ENCODE measurements at regions not wholly inside any gene's neighbourhood (a gene's known extent, or its start where the extent isn't known, plus 50 kb on each side); places are given as distances from the start of the nearest gene placed in this dataset.

- TF ChIP-seq CEBPB (IDR thresholded peaks at IDR 0.05) (no peak), TCF12 (IDR thresholded peaks at IDR 0.05; ENCODE audit: low read depth) (no peak), TEAD4 (IDR thresholded peaks at IDR 0.05) (no peak), CREB1 (IDR thresholded peaks at IDR 0.05; ENCODE audit: low read depth) (no peak), ZBTB7A (IDR thresholded peaks at IDR 0.05; ENCODE audit: low read depth) (no peak), NFIC (IDR thresholded peaks at IDR 0.05) (no peak), YY1 (IDR thresholded peaks at IDR 0.05; ENCODE audit: low read depth) (no peak), TAF1 (IDR thresholded peaks at IDR 0.05; ENCODE audit: low read depth) (no peak), EP300 (IDR thresholded peaks at IDR 0.05; ENCODE audit: borderline replicate concordance) (no peak), USF1 (IDR thresholded peaks at IDR 0.05) (no peak), EGR1 (IDR thresholded peaks at IDR 0.05) (no peak), RAD21 (IDR thresholded peaks at IDR 0.05; ENCODE audit: low read depth) (no peak), FOXM1 (IDR thresholded peaks at IDR 0.05; ENCODE audit: borderline replicate concordance, low read depth) (no peak), REST (IDR thresholded peaks at IDR 0.05; ENCODE audit: low read depth) (no peak)
Observed at GRCh38 chr4:33911959-33912358, 2332.4 kb downstream of the ARAP2 start.

GRCh38 chr4:33914386-33914785 is 2329.9 kb downstream of the ARAP2 start:
- TF ChIP-seq REST (IDR thresholded peaks at IDR 0.05; ENCODE audit: low read depth) (no peak), TEAD4 (IDR thresholded peaks at IDR 0.05) (no peak), USF1 (IDR thresholded peaks at IDR 0.05) (no peak), ZBTB7A (IDR thresholded peaks at IDR 0.05; ENCODE audit: low read depth) (no peak), MAX (IDR thresholded peaks at IDR 0.05) (no peak)

GRCh38 chr4:33923469-33923868 is 2320.8 kb downstream of the ARAP2 start:
- TF ChIP-seq ZBTB7A (IDR thresholded peaks at IDR 0.05; ENCODE audit: low read depth): no peak
- TF ChIP-seq TCF12 (IDR thresholded peaks at IDR 0.05; ENCODE audit: low read depth): no peak
- TF ChIP-seq FOXM1 (IDR thresholded peaks at IDR 0.05; ENCODE audit: borderline replicate concordance, low read depth): no peak
- TF ChIP-seq USF1 (IDR thresholded peaks at IDR 0.05): no peak

DNA sequence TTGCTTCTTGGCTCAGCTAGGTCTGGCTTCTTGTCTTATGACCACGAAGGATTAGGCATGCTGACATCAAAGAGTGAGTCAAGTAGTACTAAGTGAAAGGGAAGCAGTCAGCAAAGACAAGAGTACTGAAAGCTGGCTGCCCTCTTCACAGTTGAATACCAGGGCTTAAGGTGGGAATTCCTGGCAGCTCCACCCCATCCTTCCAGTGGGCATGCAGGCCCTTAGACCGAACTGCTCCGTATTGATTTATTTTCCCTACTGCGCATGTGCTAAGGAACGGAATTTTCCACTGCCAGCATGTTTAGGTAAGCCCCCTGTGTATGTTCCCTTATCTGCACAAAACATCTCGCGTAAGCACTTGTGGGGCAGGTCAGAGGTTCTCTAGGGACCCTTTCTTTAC is 2320.1 kb downstream of the ARAP2 start:
- no peak for TF ChIP-seq ZBTB7A (IDR thresholded peaks at IDR 0.05; ENCODE audit: low read depth)
- TF ChIP-seq REST (IDR thresholded peaks at IDR 0.05; ENCODE audit: low read depth): no peak
- TF ChIP-seq TAF1 (IDR thresholded peaks at IDR 0.05; ENCODE audit: low read depth): no peak
- no peak for TF ChIP-seq USF1 (IDR thresholded peaks at IDR 0.05)
- TF ChIP-seq CEBPB (IDR thresholded peaks at IDR 0.05): no peak

DNA sequence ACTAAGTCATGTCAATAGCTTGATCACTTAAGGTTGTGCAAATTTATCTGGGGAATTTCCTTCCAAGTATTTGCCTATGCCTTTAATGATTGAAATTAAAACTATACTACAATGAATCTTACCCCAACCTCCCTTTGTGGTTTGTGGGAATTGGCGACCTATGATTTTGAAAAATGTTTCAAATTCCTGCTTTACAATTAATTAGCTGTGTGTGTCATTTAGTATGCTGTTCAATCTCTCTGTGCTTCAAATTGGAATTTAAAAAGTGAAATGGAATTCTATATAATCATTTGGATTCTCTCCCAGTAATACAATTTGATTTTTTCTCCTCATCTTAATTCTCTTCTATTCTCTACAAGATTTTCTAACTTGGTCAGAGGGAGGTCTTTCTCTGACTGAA is 2319.5 kb downstream of the ARAP2 start:
- no peak for TF ChIP-seq YY1 (IDR thresholded peaks at IDR 0.05; ENCODE audit: low read depth)
- no peak for TF ChIP-seq CREB1 (IDR thresholded peaks at IDR 0.05; ENCODE audit: low read depth)
- no peak for TF ChIP-seq EGR1 (IDR thresholded peaks at IDR 0.05)
- TF ChIP-seq TAF1 (IDR thresholded peaks at IDR 0.05; ENCODE audit: low read depth): no peak
- no peak for TF ChIP-seq TEAD4 (IDR thresholded peaks at IDR 0.05)
- no peak for TF ChIP-seq FOXM1 (IDR thresholded peaks at IDR 0.05; ENCODE audit: borderline replicate concordance, low read depth)
- no peak for TF ChIP-seq CEBPB (IDR thresholded peaks at IDR 0.05)
- TF ChIP-seq EP300 (IDR thresholded peaks at IDR 0.05; ENCODE audit: borderline replicate concordance): no peak
- TF ChIP-seq USF1 (IDR thresholded peaks at IDR 0.05): no peak
- TF ChIP-seq NFIC (IDR thresholded peaks at IDR 0.05): no peak
